H1 (cell line): ENCODE measurements at regions not wholly inside any gene's neighbourhood (a gene's known extent, or its start where the extent isn't known, plus 50 kb on each side); places are given as distances from the start of the nearest gene placed in this dataset.

ENCODE experiments used
- CTCF ChIP-seq, 3 experiments: IDR thresholded peaks; 1 replicate in 2 of 3; 2 replicates in 1 of 3; pipeline versions ENCODE4 v1.5.1 to v1.6.1; 2011; ENCODE audit warnings: low read length in 3 of 3, mild to moderate bottlenecking in 3 of 3, inconsistent platforms in 2 of 3, low read depth in 1 of 3, moderate library complexity in 1 of 3; ENCODE audit not compliant: insufficient read depth in 1 of 3; ENCODE audit errors: control extremely low read depth in 1 of 3
- EP300 ChIP-seq, 2 experiments: IDR thresholded peaks; 1 replicate in 1 of 2; 2 replicates in 1 of 2; pipeline ENCODE4 v1.6.1; 2011 to 2012; ENCODE audit warnings: low read depth in 2 of 2, low read length in 2 of 2, mild to moderate bottlenecking in 2 of 2, borderline replicate concordance in 1 of 2, inconsistent platforms in 1 of 2, moderate library complexity in 1 of 2
- HDAC6 ChIP-seq: IDR thresholded peaks from one replicate; pipeline ENCODE4 v1.7.1; 2012; ENCODE audit warnings: low read depth, mild to moderate bottlenecking, inconsistent platforms, low read length, moderate library complexity
- JUN ChIP-seq: IDR thresholded peaks from 2 replicates; pipeline ENCODE4 v1.6.1; 2011; ENCODE audit warnings: low read depth, mild to moderate bottlenecking, improper control_type of control experiment, low read length
- JUND ChIP-seq: IDR thresholded peaks from 2 replicates; pipeline ENCODE4 v1.6.1; 2011; ENCODE audit warnings: mild to moderate bottlenecking, improper control_type of control experiment, low read length
- MAX ChIP-seq: IDR thresholded peaks from 2 replicates; pipeline ENCODE4 v1.6.1; 2012; ENCODE audit warnings: inconsistent platforms
- POLR2A ChIP-seq, 2 experiments: IDR thresholded peaks; 1 replicate in 1 of 2; 2 replicates in 1 of 2; pipeline ENCODE4 v1.6.1; 2011; ENCODE audit warnings: low read depth in 2 of 2, low read length in 2 of 2, mild to moderate bottlenecking in 2 of 2; ENCODE audit errors: control extremely low read depth in 1 of 2
- POLR2AphosphoS5 ChIP-seq: IDR thresholded peaks from 2 replicates; pipeline ENCODE4 v1.6.1; 2011; ENCODE audit warnings: low read depth, low read length
- SIN3A ChIP-seq, 2 experiments: IDR thresholded peaks in 1 of 2; conservative IDR thresholded peaks in 1 of 2; 2 replicates each; pipeline ENCODE4 v1.6.1; 2011 to 2012; ENCODE audit warnings: low read length in 2 of 2, improper control_type of control experiment in 1 of 2, low read depth in 1 of 2, mild to moderate bottlenecking in 1 of 2

GRCh38 chr5:126686451-126687126, 85.8 kb downstream of the PHAX start:
- no peak for TF ChIP-seq SIN3A (conservative IDR thresholded peaks at IDR 0.05 in 1 of 2, IDR thresholded peaks at IDR 0.05 in 1 of 2; ENCODE audit: low read depth in 1 of 2, low read length in 2 of 2)
- no peak for TF ChIP-seq POLR2A (IDR thresholded peaks at IDR 0.05; ENCODE audit: control extremely low read depth in 1 of 2, low read depth in 2 of 2, low read length in 2 of 2)
- TF ChIP-seq CTCF (IDR thresholded peaks at IDR 0.05; ENCODE audit: control extremely low read depth in 1 of 3, insufficient read depth in 1 of 3, low read depth in 1 of 3, low read length in 3 of 3) = no peak
- TF ChIP-seq JUND = no peak
- no peak for TF ChIP-seq MAX
- no peak for TF ChIP-seq POLR2AphosphoS5
- no peak for TF ChIP-seq EP300 (IDR thresholded peaks at IDR 0.05; ENCODE audit: borderline replicate concordance in 1 of 2, low read depth in 2 of 2, low read length in 2 of 2)
- TF ChIP-seq HDAC6 = no peak
- TF ChIP-seq JUN = no peak
